Germinal center (tissue), 1 donor: ENCODE measurements at regions not wholly inside any gene's neighbourhood (a gene's known extent, or its start where the extent isn't known, plus 50 kb on each side); places are given as distances from the start of the nearest gene placed in this dataset.

ENCODE experiments used
- DNase-seq: peaks from one replicate; pipeline ENCODE4 v3.0.0; 2012; ENCODE audit warnings: mixed read lengths, low spot score

DNA sequence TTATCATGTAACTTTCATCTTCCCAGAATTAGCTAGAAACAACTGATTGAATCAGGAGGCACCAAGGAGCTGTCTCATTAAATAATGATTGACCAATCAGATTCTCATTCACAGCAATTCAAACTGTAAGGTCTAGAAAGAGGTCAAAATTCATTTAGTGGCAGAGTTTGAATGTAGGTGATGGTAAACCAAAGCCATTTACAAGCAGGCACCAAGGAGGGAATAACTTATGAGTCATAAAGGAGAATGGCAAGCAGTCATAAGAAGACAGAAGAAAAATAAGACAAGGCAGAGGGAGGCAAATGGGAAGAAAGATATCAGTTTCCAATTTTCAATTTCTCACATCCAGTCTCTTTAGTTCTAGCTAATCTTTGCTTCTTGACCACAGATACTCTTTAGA is 52.9 kb upstream of the DEFB112 start:
- no peak for DNase-seq

DNA sequence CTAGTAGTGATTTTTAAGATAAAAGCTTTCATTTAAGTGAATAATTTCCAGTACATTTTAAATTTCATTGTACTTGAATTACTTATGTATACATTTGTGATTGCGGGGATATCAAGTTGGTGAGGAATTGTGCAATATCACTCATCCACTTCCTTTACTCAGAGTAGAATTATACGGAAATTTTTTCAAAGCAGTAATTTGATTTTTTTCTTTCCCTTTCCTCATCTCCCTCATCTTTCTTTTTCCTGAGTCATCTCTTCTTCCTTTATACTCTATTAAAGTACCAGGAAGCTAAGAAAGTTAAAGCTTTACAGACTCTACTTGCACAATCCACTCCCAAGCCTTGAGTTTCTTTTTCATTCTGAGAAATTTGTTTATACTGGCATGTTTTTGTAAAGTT is 60.9 kb upstream of the DEFB112 start:
- DNase-seq, result no peak

DNA sequence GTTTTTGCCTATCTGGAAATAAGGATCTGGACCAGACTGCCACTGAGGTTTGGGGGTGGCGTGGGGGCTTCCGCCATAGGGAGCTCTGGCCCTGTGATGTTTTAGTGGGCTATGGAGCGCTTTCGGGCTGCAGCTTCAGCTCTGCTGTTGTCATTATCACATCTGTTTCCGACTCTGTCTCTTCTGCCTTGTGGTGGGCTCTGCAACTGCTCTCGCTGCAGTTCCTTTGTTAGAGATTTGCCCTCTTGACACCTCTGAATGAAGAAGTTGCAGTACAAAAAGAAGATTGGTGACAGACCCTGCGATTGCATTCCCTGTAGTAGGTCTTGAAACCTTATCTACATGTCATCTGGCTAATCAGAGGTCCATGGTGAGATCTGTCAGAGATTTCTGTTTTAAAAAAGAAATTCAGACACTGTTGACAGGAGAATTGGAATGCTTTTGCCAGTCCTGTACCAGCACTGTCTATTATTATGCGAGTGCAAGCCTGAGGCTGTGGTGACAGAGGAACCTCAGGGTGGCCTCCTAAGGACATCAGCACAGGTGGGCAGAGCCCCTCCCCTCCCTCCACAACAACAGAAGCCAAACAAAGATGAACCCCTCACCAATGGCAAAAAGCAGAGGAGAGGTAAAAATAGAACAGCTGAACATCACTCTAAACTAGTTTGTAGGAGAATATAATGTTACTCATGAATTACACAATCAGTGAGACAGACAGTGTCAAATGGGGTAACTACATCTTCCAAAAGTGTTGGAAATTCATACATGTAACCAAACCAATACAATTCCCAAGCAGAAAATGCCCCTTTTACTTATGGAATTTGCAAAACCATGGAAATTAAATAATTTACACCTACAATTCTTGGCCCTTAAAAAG is 63.5 kb upstream of the DEFB112 start:
- DNase-seq, result no peak

DNA sequence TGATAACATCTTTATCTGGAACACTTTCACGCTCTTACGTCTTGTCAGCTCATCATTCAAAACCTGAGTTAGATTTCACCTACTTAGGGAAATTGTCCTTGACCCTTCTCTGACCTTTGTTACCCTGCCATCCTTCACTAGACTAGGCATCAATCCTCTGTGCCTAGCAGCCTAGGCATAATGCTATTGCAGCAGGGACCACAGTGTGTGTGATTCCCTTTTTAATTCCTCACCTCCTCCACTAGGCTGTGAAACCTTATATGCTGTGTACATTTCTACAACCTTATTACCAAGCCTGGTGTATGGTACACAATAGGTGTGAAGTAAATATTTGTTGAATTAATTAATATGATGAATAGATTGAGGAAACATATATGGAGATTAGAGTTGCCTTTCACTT is 66.7 kb upstream of the DEFB112 start:
- DNase-seq, result no peak

DNA sequence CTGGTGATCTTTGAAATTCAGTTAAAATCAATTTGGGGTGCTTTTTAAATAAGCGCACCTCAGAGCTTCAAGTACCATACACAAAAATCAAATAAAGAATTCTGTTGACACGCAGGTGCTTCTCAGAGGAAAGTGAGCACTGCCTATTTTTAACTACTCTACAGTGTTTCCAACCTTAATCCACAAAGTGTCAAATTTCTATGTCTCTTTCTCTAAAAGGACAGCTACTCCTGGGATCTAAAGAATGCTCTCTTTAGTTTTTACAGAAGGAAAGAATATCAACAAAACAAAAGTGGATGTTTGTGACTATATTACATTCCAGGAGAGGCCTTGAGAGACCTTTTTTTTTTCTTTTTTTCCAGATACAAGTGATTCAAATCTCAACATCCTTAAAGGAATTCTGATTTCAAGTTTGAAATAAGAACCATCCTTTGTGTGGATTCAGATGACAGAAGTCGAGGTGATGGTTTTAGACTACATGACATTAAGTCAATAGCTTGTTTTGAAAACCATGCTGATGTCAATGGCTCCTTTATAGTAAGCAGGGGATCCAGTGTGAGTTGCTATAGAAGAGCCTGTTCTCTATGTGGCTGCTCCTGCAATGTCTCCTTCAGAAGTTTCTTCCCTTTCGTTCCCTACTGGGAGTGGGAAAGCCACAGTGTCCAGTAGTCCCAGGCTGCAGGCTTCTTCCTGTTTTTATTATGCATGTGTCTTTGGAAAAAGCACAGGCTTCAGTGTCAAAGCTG is 67.2 kb upstream of the DEFB112 start:
- no peak for DNase-seq

DNA sequence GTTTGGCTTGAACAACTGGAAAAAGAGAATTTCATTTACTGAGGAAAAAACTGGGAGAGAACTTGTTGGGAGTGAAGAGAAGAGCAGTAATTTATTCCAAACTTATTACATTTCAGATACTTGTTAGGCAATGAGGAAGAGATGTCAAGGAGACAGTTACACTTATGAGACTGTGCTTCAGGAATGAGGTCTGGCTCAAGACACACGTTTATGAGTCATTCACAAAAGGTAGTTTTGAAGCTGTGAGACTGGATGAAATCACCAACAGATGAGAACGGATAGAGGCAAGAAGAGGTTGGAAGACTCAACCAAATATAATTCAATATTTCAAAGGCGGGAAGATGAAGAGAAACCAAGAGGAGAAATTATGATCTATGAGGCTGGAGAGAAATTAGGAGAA is 70.6 kb upstream of the DEFB112 start:
- DNase-seq, result no peak

DNA sequence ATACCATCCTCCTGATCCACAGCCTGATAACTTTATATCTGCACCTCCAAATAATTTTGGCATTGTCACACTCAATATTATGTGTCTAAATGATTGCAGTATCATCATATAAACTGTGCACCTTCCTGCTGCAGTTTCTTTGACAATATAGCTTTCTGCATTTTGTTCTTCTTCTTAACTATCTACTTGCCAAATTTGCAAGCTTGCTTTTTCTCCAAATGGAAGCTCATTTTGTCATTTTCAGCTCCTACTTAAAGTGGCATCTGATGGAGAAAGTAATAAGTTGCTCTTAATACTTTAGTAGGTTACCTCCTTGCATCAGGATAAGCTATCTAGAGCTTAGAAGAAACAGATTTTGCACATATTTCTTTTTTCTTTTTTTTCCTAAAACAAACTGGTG is 74.0 kb upstream of the DEFB112 start:
- DNase-seq, result no peak

DNA sequence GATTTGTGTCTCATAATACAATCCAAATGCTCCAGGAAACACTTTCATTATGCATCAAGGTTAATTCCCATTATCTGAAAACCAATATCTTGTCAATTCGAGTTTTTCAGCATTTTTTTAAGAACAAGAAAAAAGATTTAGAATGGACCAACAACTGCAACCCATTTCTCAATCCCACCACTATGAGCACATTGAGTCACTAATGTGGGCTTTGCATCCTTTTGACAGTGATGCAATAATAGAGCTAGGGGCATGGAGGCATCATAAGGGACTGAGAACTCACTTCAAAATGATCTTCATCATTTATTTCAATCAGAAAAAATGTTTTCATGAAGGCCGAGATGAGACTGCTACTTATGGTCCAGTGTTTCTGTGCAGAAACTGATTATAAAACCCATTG is 74.8 kb upstream of the DEFB112 start:
- no peak for DNase-seq

DNA sequence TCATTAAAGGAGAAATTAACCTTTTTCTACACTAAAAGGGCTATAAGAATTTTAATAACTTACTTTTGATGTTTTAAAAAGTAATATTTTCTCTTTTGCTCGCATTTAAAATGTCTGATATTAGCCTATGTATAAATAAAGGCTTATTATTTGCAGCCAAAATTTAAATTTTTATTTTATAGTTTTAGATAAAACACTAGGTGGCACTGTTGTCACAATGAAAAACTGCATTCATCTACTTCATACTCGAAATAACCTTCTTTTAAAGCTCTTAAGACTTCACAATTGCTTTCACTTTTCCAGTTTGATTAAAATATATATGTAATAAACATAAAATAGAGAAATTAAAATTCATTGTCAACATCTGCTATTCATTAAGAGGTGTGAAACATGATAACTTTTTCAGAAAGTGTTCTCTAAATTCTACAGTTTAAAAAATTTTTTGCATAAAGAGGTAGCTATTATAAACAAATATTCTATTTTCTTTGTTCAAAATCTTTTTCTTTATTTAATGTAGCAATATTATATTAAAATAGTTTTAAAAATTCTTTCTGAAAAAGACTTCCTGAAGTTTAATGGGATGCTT is 78.8 kb upstream of the DEFB112 start:
- no peak for DNase-seq

DNA sequence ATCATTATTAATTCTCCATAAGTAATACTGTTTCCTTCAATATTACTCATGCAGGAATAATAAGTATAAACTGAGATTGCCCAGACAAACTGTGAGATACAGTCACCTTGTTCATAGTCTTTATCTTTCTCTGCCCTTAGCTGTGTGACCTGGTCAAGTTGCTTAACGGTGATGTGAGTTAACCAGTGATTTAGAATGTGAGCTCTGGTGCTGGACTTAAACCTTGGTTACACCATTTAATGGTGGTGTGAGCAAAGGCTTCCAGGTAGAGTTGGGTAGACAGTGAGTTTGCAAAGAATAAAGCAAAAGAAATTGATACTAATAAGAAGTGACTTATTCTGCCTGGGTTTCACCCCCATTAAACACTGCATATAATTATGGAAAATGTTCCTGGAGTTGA is 86.2 kb upstream of the DEFB112 start:
- DNase-seq, result no peak

DNA sequence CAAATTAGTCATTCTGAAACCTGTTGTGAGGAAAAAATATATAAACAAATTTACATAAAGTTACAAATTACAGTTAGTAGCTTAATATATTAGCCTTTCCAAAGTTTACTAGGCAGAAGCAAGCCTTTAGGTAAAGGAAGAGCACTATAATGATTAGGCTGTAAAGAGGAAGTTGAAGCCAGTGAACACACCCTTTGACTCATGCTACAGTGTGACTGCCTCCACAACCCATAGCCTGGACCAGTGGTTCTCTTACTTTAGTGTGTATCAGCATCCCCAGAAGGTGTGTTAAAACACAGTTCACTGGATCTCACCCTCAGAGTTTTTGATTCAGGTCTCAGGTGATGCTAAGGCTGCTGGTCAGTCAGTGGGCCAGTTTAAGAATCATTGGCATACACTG is 91.4 kb upstream of the DEFB112 start:
- DNase-seq, result no peak

DNA sequence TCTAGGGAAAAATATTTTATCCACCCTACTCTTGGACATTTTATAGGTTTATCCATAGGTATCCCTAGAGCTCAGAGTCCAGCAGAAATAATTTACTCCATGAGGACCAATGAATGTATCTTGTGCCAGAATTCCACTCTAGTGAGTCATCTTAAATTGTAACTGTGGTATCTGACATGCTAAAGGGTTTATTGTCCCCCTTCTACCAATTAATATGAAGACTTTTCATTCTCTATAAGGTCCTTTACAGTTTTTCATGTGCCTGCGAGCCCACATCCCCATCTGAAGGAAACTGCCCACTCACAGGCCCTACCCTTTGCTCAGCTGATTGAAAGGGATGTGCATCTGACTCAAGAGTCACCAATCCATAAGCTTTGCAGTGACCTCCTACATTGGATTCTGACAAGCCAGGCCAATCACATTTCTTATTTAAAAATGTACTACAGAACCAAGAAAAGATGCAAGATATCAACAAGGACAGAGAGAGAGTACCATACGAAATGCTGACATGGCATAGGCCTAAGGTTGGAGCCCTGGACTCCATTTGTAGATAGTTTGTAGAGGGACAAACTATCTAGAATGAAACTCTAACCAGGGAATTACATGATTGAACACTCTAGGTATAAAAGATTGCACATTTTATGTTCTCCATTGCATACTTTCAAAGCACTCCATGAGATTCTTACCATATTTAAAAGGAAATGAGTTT is 93.4 kb upstream of the DEFB112 start:
- DNase-seq, result no peak

DNA sequence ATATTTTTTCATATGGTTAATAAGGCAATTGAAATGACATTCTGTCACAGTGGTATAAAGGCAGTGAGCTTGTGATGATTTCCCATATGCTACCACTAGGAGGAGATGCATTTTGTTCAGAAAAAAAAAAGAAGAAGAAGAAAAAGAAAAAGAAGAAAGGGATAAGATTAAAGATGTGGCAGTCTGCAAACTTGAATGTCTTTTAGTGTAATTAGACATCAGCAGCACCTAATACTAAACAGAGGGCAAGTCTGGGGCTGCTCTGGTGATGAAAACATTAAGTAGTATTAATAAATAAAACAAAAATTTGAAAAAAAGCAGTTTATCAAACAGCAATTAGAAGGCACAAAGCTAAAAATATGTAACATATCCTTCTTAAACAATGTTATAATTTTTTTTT is 95.4 kb upstream of the DEFB112 start:
- DNase-seq, result no peak

DNA sequence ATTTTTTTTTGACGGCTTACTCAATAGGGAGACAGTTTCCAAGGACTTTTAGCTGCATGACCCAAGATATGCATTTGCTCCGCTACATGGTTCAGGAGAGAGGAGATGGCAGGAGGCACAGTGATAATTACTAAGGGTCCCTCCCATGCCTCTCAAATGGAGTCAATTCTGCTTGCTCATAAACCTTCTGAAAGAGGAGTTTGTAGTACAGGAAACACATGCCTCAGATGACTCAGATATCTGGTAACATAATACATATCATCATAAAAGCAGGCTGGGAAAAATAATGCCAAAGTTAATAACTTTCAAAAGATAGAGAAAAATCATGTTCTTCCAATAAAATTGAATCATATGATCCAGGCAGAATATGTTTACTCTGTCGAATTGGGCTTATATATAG is 97.6 kb upstream of the DEFB112 start:
- DNase-seq, result no peak

DNA sequence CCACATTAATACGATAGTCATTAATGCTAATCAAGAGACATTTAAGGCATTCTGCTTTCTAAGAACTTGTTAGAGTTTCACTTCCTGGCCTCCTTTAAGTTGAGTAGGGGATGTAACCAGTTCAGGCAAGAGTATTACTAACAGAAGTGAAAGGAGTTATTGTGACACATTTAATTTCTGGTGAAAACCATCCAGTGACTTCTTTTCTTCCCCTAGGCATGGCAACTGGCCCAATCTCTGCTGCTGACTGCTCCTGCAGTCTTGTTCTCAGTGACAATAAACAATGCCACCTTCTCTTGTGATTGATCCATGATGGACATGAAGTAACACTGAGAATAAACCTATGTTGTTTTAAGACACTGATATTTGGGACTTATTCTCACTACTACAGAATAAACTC is 130.9 kb upstream of the DEFB112 start:
- no peak for DNase-seq

DNA sequence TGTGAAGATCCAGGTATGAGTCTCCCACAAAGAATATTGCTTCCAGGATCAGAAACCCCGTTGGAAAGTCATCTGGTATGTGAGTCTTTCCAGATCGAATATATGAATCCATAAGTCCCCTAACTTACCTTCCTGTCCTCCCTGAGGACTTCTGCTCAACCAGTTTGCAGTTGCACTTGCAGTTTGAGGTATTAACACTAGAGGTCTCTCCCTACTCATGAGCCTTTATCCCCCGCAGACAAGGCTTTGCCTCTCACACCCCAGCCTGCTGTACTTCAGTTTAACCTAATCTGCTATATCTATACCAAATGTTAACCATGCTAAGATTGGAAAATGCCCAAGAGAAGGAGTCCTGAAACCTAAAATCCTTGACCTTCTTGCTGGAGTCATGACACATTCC is 135.3 kb upstream of the DEFB112 start:
- no peak for DNase-seq

DNA sequence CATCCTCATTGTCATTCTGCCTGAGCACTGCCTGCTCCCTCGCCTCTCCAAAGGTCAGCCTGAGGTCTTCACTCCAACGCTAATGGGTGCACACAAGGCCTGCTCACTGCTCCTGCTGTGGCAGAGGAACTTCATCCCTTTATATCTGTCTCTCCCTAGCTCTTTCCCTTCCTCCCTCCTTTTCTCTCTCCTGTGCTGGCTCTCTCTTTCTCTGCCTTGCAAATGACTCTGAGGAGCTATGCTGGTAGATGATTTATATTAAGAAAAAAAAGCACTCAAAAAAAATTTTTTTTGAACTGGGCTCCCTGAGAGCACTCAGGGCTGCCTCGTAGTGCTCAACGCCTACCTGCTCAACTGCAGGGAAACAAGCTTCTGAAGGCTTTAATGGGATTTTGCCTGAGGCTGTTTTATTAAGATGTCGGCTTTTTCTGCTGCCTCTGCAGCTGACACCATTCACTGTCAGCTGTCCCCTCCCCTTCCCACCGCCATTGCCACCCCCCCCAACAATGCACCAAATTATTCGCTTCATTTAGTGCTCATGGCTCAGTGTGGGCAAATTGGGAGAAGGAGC is 137.7 kb upstream of the DEFB112 start:
- DNase-seq, result no peak

DNA sequence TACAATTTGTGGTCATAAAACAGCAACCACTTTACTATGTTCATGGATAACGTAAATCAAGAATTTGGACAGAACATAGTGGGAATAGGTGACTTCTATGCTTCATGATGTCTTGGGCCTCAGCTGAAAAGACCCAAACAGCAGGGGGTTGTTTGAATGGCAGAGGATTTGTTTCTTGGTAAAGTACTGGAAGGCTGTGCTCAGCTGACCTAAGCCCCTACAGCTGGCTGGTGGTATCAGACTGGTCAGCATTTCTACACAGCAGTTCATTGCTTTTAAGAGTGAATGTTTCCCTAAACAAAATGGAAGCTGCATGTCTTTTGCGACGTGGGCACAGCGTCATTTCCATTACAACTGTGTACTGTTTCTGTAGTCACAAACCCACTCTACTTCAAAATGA is 148.5 kb upstream of the DEFB112 start:
- no peak for DNase-seq

DNA sequence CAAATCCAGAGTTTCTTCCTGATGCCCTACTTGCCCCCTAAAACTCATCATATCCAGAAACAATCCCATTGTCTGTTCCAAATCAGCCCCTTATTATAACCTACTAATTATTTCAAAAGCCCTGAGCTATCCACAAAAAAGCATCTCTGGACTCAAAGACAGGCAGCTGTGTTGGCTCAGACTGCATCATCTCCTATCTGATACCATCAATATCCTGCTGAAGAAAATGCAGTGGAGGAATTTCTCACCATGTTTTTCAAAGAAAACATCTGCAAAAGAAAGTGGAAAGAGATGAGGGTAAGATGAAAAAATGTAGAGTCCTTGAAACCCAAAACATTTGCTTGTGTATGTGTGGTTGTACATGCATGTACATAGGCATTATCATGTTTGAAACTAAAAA is 153.0 kb upstream of the DEFB112 start:
- no peak for DNase-seq

DNA sequence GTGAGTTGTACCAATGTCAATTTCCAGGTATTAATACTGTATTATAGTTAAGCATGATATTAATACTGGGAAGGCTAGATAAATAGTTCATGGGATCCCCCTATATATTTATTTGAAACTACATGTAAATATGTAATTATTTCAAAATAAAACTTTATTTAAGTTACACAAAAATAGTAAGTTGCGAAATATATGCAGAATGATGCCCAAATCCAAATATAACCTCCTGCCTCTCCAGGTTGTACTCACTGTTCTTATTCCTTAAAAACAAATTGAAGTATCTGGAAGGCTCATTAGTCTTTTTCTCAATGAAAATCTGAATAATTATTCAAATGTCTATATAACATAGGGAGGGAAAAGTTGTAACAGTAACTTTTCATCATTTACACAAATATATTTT is 161.9 kb upstream of the DEFB112 start:
- no peak for DNase-seq

DNA sequence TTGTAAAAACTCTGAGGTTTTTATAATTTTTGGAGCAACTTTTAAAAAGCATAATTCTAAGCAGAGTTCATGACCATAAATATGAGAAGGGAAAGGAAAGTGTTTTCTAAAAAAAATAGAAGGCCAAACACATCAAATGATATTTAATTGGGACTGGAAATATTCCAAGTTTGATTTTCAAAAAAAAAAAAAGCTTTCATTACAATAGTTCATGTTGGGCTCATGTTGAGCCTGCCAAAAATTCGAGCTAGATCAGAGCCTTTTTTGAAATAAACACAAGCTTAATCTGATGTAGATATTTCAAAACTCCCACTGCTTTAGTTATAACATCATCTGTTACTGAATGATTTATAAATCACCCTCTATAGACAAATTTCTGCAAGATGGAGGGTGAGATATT is 163.4 kb upstream of the DEFB112 start:
- DNase-seq, result no peak

DNA sequence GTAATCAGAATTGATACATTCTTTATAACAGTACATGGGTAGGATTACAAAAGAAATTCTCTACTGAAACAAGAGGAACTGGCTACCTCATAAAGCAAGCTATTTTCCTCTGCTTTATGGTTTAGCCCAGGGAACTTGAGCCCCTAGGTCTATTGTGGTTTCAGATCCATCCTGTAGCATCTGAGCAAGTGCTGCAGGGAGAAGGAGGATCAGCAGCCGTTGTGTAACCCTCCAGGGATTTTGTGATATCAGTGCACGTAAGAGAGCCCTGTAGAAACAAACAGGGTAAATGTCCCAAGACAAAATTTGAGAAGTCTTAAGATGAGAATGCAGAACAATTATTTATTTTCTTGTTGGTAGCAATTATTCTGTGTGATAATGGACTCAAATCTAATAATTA is 165.2 kb upstream of the DEFB112 start:
- no peak for DNase-seq
